GM19452 (cell line): ENCODE measurements at regions not wholly inside any gene's neighbourhood (a gene's known extent, or its start where the extent isn't known, plus 50 kb on each side); places are given as distances from the start of the nearest gene placed in this dataset.

Source experiments
- ATAC-seq: cut with Tn5 transposase; IDR thresholded peaks from one replicate; pipeline ENCODE4 v1.9.1; 2021; ENCODE audit not compliant: unreplicated experiment

DNA sequence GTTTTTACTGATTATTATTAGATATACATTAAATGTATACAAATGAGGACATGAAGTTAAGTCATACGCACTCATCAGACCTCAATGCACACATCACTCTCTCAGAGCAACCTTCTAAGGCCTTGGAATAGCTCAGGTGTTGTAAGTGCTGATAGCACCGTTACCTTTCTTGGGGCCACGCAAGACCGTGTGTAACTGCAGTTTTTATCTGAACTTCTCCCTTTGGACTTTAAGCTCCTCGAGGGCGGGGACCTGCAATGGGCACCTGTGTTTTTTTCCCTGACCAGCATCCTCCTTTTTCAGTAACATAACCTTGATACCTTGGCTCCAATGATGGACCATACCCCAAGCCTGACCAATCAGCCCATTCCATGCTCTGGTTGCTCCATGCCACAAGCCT lies 136.5 kb upstream of the TMCC3 start:
- ATAC-seq = no peak

DNA sequence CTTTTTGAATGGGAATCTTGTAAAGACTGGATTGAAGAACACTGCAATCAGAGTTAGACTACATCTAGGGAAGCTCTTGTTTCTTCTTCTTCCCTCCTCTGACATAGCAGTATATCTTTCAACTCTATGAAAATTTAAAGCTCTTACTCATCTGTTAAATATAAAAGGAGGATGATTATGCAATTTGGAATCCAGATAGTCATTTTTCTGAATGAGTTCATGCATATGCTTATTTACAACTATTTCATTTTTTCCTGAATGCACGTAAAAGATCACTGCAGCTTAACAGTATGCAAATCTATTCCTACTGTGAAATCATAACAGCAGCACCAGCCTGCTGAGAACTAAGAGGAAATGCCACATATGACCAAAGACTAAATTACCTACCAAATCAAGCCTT lies 133.5 kb upstream of the TMCC3 start:
- no peak for ATAC-seq

DNA sequence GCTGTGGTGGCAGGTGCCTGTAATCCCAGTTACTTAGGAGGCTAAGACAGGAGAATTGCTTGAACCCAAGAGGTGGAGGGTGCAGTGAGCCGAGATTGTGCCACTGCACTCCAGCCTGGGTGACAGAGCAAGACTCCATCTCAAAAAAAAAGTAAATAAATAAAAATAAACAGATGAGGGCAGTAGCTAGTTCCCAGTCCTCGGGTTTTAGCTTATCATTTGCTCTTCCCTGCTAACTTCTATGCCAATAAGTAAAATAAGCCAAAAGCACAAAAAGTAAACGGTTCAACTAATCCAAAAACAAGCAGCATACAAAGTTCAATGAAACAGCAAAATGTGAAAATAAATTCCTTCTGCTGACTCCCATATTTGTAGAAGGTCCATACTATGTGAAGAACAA lies 133.0 kb upstream of the TMCC3 start:
- ATAC-seq = no peak

DNA sequence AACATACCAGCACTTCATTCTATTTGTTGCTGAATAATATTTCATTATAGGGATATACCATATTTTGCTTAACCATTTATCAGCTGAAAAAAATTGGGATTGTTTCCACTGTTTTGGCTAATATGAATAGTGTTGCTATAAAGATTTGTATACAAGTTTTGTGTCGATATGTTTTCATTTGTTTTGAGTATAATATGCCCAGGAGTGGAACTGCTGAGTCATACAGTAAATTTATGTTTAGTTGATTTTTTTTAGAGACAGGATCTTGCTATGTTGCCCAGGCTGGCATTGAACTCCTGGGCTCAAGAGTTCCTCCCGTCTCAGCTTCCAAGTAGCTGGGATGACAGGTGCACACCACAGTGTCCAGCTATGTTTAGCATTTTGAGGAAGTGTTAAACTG lies 131.5 kb upstream of the TMCC3 start:
- no peak for ATAC-seq

DNA sequence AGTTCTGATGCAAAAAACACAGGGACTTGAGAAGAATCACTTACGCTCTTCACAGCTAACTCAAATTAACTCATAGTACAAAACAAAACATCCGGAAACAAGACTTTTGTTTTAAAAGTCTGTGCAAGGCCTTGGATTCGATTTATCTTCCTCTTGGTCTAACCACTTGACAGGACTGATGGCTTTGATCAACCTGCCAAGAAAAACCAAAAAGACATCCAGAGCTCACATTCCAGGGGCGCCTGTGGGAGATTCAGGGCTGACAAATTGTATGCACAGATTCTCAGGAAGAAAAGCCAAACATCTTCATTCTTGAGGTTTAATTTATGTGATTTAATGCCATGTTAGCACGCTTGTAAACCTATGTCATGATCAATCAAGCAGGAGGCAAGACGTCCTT lies 129.1 kb upstream of the TMCC3 start:
- ATAC-seq = no peak

DNA sequence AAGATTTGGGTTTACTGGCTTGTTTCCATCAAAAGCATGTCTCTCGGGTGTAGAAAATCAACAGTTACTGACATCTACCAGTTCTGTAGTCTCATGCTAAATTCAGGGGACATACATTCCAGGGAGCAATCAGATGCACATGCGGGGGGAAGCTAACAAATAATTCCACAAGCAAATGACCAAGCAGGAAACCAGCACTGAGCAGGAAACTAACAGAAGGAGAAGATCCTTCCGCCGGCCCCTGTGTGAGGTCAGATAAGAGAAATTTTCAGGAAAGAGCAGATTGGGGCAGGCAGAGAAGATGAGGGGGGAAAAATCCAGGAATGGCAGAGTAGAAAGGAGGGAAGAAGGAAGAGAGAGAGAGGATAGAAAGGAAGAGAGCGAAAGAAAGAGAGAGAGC lies 127.6 kb upstream of the TMCC3 start:
- no peak for ATAC-seq

DNA sequence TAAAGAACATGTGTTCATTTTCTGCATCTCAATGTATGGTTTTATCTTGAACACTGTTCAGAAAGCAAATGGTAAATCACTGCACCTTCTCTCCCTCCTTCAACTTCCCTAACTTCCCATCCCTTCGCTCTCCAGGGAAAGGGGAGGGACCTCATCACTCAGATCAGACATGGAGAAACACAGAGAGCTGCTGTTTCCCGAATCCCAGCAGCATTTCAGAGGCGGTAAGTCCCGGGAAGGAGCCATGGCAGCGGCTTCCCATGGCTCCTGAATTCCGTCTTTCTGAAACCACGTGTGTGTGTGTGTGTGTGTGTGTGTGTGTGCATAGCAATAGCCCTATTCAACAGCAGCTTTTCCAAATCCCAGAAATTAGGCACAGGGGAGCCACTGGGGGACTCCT lies 125.4 kb upstream of the TMCC3 start:
- ATAC-seq = no peak

DNA sequence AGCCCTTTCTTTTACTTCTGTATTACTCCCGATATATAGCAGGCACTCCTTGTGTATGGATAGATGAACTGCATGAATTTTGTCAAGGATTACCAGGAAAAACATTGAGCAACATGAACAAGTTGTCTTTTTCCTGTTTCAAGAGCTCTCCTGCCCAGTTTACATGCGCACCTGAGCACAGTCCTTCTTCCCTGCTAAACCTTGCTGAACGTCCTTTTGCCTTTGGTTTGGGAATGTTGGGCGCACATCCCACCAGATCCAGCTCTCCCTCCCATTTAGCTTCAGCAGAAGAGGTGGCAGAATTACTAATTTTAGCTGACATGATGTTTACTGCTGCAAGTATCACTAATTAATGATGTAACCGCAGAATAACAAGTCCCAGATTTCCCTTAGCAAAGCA lies 121.4 kb upstream of the TMCC3 start:
- no peak for ATAC-seq

DNA sequence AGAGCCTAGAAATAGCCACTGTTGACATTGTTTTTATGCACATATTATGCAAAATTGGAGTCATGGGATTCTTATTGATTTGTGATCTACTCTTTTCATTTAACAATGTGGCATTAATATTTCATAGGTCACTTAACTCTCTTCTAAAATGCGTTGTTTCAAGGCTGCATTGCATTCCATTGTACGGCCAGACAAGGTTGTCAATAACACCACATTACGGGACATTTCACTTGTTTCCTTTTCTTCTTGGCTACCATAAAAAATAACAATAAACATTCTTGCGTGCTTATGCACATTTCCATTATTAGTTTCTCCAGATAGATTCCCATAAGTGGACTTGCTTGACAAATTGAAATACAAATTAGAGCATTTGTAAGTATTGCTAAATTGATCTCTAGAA lies 120.8 kb upstream of the TMCC3 start:
- no peak for ATAC-seq

DNA sequence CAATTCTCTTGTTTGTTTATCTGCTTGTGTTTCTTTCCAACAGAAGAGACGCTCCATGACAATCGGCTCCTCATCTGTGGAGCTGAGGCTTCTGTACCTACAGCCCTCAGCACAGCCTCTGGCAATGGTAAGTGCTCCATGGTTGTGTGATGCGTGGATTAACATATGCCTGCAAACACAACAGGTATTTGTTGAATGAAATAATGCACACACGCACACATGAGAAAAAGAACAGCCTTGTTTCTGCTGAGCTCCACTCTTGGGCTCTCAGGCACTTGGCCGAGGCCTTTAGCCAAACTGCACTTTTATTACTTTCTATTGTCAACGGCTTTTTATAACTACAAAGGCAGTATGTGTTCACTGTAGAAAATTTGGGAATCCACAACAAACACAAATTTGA lies 120.4 kb upstream of the TMCC3 start:
- no peak for ATAC-seq

DNA sequence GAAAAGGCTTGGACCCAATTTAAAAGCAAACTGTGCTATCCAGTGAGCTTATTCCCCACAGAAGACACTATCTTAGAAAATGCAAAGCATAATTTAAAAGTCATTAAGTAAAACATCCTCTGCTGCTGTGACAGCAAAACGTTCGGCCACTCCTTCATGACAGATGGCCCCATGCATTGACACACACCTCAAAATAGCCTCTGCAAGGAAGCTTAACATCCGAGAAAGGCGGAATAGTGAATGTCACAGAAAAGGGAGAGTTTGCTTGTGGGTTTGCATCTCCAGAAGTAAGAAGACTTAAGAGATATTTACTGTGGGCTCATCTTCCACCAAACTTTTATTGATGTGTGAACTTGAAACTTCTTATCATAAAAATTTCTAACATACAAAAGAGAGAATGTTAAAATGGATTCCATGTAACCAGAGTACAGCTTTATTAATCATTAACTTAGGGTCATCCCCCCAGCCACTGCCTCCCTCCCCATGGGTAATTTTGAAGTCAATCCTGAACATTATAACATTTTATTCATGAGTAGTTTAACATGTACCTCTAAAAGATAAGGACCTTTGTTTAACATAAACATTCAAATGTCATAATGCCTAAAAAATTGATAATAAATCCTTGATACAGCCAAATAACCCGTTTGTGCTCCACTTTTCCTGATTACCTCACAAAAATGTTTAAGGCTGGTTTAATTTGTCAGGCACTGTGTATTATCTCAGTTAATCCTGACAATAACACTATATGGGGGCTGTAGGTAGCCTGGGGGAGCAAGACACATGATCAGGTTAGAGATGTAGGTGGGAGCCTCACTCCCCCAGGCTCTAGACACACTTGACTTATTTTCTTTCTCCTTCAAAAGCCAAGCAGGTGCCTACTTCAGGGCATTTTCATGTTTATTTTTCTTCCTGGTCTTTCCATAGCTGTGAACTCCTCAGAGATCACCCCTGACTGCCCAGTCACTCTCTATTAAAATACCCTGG lies 119.7 kb upstream of the TMCC3 start:
- no peak for ATAC-seq

DNA sequence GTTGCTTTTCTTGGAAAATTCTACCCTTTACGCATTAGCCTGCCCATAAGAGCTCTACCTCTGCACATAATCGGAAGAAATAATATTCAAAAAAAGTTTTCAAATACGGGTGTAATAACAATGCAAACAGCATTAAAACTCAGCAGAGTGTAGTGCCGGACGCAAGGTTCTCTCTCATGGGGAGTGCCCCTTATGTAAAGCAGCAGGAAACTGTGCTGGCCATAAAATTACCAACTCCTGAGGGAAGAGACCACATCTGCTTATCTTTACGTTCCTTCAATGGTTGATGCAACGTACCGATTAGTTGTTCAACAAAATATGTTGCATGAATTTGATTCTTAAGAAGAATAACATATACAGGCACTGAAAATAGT lies 118.7 kb upstream of the TMCC3 start:
- peak; percentile 92 for ATAC-seq

DNA sequence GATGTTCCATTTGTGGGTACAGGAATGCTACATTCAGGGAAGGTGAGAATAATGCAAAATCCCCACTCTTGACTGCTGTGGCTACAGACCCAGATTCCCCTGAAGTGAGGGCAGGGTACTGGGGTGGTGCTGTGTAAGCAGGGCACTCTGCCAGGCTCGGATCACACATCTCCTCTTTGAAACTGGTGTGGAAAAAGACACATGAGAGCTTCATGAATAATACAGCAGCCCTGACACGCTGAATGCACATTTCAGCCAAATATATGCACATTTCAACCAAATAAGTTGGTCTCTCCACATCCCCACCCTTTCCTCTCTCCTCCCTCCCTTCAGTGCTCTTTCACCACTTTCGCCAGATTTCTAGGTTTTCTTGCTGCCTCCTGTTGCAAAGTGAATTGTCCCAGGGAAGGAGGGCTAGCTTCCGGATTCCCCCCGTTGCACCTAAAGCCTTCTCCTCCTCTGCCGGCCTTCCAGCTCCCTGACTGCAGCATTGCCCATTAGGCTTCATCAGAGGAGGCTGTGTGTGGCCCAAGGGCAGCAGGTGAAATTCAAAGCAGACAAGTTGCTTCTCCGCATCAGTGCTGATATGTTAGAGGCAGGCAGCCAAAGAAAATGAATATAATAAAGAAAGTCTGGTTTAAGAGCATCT lies 118.2 kb upstream of the TMCC3 start:
- ATAC-seq = peak; percentile 54

DNA sequence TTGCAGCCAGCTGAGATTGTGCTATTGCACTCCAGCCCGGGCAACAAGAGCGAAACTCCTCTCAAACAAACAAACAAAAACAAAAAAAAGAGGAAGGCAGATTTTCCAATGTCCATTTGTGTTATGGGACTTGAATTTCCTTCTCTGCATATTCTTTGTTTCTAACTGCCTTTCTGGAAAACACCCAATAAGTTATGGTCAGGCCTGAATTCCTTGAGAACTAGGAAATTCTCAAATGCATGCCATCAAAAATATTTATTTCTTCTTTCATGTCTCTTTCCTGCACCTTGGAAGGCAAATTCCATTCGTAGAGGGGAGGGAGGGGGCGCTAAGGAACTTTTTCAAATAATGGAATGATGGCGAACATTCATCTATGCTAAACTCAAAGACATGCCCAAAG lies 117.6 kb upstream of the TMCC3 start:
- no peak for ATAC-seq

DNA sequence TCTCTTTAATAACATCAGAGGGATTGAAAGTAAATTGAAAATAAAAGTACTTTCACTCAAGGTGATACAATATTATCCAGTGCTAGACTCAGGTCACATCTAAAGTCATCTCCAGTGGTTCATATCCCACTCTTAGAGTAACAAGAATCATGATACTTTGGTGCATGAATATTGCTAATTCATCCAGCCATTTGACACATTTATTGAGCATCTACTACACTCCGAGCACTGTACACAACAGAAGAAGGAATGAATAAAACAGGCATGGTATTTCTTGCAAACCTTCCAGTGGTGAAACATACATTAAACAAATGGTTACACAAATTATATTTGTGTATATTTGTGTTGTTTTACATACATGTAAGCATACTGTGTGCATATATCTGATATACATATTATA lies 116.0 kb upstream of the TMCC3 start:
- ATAC-seq = no peak

DNA sequence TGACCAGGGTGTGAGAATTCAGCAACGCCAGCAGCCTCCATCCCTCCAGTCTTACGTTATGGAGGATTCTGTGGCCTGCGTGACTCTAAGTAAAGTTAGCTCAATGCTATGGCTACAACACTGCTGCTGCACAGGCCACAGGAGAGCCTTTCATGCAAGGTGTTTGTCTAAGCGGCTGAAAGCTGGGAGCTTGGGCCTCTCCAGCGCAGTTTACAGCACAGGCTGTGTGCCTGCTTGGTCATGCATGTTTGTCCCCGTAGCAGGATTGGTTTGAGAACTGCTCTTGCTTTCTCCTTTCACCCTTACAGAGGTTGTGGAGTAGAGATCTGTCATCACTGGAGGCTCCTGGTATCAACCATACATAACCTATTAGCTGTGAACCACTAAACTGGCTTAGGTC lies 113.1 kb upstream of the TMCC3 start:
- ATAC-seq = no peak

DNA sequence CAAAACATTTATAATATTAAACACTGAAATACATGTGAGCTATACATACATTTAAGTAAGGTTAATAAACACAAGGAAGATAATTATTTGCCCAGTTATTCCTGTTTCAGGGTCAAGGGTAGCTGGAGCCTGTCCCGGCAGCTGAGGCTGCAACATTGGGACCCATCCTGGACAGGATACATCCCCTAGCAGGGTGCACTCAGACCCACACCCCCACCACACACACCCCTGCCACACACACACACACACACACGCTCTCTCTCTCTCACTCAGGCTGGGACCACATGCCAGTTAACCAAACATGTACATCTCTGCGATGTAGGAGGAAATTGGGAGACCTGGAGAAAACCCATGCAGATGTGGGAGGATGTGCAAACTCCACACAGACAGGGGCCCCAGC lies 112.6 kb upstream of the TMCC3 start:
- peak; percentile 14 for ATAC-seq

DNA sequence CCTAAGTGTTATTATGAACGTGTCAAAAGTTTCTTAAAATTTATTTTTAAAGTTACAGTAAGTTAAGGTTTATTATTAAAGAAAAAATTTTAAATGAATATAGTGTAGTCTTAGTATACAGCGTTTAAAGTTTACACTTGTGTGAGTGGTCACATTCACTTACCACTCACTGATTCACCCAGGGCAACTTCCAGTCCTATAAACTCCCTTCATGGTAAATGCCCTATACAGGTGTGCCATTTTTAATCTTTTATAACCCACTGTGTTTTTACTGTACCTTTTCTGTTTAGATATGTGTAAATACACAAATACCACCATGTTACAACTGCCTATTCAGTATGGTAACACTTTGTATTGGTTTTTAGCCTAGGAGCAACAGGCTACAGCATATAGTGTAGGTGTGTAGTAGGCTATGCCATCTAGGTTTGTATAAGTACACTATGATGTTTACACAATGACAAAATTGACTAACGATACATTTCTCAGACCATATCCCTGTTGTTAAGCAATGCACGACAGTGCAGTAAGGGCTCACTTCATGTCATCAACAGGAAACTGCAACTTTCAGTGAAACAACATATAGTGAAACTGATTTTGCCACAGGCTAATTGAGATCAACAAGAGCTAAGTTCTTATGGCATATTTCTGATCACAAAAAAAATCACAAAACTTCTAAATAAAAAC lies 112.0 kb upstream of the TMCC3 start:
- peak; percentile 81 for ATAC-seq

DNA sequence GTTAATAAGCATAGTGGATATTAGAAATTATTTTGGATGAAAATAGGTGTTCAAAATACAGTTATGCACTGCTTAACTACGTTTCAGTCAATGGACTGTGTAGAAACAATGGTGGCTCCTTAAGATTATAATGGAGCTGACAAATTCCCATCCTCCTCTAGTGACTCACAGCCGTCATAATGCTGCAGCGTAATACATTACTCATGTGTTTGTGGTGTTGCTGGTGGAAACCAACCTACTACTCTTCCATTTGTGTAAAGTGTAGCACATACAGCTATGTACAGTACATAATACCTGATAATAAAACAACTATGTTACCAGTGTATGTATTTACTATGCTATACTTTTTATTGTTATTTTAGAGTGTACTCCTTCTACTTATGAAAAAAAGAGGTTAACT lies 111.2 kb upstream of the TMCC3 start:
- ATAC-seq = no peak

DNA sequence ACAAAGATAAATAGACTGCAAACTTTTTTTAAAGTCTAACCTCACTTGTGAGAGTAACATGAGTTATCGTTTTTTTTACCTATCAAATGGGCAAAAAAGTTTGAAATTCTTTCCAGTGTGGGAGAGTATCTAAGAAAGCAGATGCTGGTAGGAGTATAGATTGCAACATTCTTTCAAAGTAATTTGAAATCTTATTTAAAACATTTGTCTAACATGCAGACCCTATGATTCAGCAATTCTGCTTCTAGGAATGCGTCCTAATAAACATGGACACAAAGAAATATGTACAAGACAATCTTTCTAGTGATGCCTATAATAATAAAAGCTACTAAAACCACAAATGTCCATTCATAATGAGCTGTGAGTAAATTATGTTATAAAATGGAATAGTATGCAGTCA lies 110.4 kb upstream of the TMCC3 start:
- ATAC-seq = no peak

DNA sequence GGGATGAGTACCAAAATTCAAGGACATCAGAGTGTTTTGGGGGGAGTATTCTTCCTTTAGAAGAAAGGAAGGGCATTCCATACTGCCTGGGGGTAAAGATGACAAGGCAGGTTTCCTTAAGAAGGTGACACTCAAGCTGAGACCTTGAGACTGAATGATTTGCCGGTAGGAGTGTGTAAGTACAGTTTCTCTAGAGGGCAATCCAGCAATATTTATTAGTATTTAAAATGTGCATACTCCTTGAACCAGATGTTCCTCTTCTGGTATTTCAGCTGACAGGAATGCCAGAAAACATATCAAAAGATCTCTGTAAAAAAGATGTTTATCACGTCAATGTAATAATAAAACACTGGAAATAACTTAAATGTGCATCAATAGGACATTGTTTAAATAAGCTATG lies 106.4 kb upstream of the TMCC3 start:
- ATAC-seq = no peak

DNA sequence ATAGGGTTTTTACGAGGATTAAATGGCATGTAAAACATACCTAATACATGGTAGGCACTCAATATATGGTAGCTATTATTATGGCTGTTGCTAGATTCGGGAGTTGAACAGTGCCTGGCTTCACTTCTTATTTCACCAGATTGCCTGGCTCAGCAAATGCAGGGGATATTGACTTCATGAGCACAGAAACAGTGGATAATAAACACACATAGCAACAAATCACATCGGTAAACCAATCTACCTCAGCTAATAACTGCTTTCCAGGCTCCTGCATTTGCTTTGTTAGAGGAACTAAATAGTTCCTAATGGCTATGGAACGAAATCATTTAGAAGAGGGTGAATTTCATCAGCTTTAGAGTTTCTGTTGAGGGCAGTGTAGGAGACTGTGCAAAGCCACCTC lies 105.2 kb upstream of the TMCC3 start:
- no peak for ATAC-seq
